OCI-LY3 (cell line): ENCODE measurements at regions not wholly inside any gene's neighbourhood (a gene's known extent, or its start where the extent isn't known, plus 50 kb on each side); places are given as distances from the start of the nearest gene placed in this dataset.

Experiments used
- H2AFZ ChIP-seq: fragments of 200-600, 300-600 bp; shearing (Covaris generic); 2 replicates; pipeline ENCODE4 v1.6.0; 2014; ENCODE audit warnings: antibody characterized with exemption, low read depth, low read length
- H3K27ac ChIP-seq: fragments of 200-600, 300-600 bp; sonication (generic); 2 replicates; pipeline ENCODE4 v1.5.1; 2014; ENCODE audit warnings: mild to moderate bottlenecking, low read length, moderate library complexity, mixed read lengths
- H3K27me3 ChIP-seq: fragments of 200-600, 300-600 bp; sonication (generic); 2 replicates; pipeline ENCODE4 v1.6.1; 2014; ENCODE audit warnings: low read depth, low read length, mixed read lengths
- H3K36me3 ChIP-seq: fragments of 200-600, 300-600 bp; sonication (generic); replicated peaks from 2 replicates; pipeline ENCODE3; 2014; ENCODE audit warnings: low read depth, low read length, mixed read lengths
- H3K4me1 ChIP-seq: fragments of 300-600, 200-600 bp; sonication (generic); 2 replicates; pipeline ENCODE4 v1.6.1; 2014; ENCODE audit warnings: low read length, mixed read lengths
- H3K4me2 ChIP-seq: fragments of 200-600, 300-600 bp; sonication (generic); 2 replicates; pipeline ENCODE4 v1.6.1; 2014; ENCODE audit warnings: low read length, mixed read lengths
- H3K4me3 ChIP-seq: fragments of 300-600, 200-600 bp; sonication (generic); 2 replicates; pipeline ENCODE4 v1.5.1; 2014; ENCODE audit warnings: antibody characterized with exemption, mild to moderate bottlenecking, low read length, moderate library complexity
- H3K79me2 ChIP-seq: fragments of 300-600, 200-600 bp; shearing (Covaris generic); 2 replicates; pipeline ENCODE4 v1.6.1; 2014; ENCODE audit warnings: mild to moderate bottlenecking, low read length, mixed read lengths
- H3K9ac ChIP-seq: fragments of 300-600, 200-600 bp; shearing (Covaris generic); 2 replicates; pipeline ENCODE4 v1.6.0; 2014; ENCODE audit warnings: mild to moderate bottlenecking, low read length, moderate library complexity
- H3K9me3 ChIP-seq: fragments of 200-600, 300-600 bp; shearing (Covaris generic); 2 replicates; pipeline ENCODE4 v1.6.1; 2014; ENCODE audit warnings: low read length, mixed read lengths; ENCODE audit not compliant: insufficient read depth
- H4K20me1 ChIP-seq: fragments of 200-600, 300-600 bp; sonication (generic); 2 replicates; pipeline ENCODE4 v1.6.1; 2016; ENCODE audit warnings: low read length, mixed read lengths; ENCODE audit not compliant: insufficient read depth
- EZH2phosphoT487 ChIP-seq: fragments of 200-600 bp; shearing (Covaris generic); IDR thresholded peaks from 2 replicates; pipeline ENCODE4 v1.6.1; 2018; ENCODE audit warnings: antibody characterized with exemption, mixed run types, low read depth
- TF ChIP-seq, protein P1 (sequence below): fragments of 200-600, 300-600 bp; sonication (generic); IDR thresholded peaks from 2 replicates; pipeline ENCODE4 v1.5.1; 2014; ENCODE audit warnings: antibody characterized with exemption, low read length, low read depth

DNA sequence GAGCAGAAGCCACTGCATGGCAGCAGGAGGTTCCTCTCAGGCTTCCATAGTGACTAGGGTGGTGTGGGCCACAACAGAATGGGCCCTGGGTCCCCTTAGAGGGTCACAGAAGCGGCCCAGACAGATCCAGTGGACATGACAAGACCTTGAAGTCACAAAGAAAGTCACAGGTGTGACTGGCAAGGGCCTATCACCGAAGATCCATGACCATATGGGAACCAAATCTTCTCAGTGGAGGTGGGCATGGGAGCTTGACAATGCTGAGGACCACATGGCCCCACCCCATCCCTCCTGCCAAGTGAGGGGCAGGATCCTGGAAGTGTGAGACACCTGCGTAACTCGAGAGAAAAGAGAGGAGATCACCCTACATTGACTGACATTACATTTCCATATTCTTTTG lies 332.4 kb downstream of the MSX2 start:
- no peak overlapping the region for H3K4me3 ChIP-seq
- H3K4me2 ChIP-seq: no peak overlapping the region
- TF ChIP-seq EZH2phosphoT487: no peak
- TF ChIP-seq, protein P1, sequence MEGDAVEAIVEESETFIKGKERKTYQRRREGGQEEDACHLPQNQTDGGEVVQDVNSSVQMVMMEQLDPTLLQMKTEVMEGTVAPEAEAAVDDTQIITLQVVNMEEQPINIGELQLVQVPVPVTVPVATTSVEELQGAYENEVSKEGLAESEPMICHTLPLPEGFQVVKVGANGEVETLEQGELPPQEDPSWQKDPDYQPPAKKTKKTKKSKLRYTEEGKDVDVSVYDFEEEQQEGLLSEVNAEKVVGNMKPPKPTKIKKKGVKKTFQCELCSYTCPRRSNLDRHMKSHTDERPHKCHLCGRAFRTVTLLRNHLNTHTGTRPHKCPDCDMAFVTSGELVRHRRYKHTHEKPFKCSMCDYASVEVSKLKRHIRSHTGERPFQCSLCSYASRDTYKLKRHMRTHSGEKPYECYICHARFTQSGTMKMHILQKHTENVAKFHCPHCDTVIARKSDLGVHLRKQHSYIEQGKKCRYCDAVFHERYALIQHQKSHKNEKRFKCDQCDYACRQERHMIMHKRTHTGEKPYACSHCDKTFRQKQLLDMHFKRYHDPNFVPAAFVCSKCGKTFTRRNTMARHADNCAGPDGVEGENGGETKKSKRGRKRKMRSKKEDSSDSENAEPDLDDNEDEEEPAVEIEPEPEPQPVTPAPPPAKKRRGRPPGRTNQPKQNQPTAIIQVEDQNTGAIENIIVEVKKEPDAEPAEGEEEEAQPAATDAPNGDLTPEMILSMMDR: no peak
- no peak overlapping the region for H2AFZ ChIP-seq
- H3K36me3 ChIP-seq: no peaks in the 10 kb centered on the region
- H3K9ac ChIP-seq: no peak overlapping the region
- H3K27me3 ChIP-seq: no peaks in the 10 kb centered on the region
- H3K4me1 ChIP-seq: no peaks in the 10 kb centered on the region
- H3K9me3 ChIP-seq: no peaks in the 10 kb centered on the region
- H4K20me1 ChIP-seq: no peaks in the 10 kb centered on the region
- H3K27ac ChIP-seq: no peak overlapping the region
- no peaks in the 10 kb centered on the region for H3K79me2 ChIP-seq

DNA sequence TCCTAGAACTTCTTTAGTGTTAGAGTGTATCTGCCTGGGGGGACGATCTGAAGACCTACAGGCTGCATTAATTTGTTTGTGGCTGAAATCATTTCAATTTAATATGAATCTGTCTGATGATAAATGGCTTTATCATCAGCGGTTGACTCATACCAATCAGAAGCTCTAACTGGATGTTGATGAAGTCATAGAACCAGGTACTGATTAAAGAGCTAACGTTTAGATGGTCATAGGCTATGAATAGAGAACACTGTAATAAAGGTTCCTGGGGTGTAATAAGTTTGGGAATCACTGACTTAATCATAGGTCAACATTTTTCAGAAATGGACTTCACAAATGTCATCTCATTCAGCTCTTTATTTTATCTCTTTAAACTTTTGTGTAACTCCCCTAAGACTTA lies 329.9 kb downstream of the MSX2 start:
- H3K79me2 ChIP-seq: no peaks in the 10 kb centered on the region
- no peak overlapping the region for H3K4me2 ChIP-seq
- no peak overlapping the region for H3K9ac ChIP-seq
- H3K36me3 ChIP-seq: no peaks in the 10 kb centered on the region
- TF ChIP-seq EZH2phosphoT487: no peak
- TF ChIP-seq, protein P1: no peak
- H3K9me3 ChIP-seq: no peaks in the 10 kb centered on the region
- H3K4me1 ChIP-seq: no peaks in the 10 kb centered on the region
- no peak overlapping the region for H2AFZ ChIP-seq
- H3K27ac ChIP-seq: no peak overlapping the region
- H4K20me1 ChIP-seq: no peaks in the 10 kb centered on the region
- H3K4me3 ChIP-seq: no peak overlapping the region
- H3K27me3 ChIP-seq: no peaks in the 10 kb centered on the region

DNA sequence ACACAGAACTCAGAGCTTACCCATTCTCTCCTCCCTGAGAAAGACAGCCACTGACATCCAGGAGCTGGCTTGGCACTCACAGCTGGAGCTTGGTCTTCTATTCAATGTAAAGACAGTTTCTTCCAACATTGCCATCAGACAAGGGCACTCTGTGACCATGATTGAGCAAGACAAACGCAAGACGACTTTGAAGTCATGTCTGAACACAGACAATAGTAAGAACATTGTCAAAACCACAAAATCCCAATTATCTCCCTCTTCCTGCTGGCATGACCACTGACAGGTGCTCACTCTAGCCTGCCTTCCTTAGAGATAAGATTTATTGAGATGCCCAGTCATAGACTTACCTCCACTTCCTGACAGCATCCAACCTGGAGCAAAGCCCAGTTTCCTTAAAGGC lies 328.0 kb downstream of the MSX2 start:
- Histone ChIP-seq H3K4me1 (no peaks in the 10 kb centered on the region), H3K9ac (no peak overlapping the region), H2AFZ (no peak overlapping the region), H3K9me3 (no peaks in the 10 kb centered on the region), H3K27me3 (no peaks in the 10 kb centered on the region), H3K36me3 (no peaks in the 10 kb centered on the region), H3K79me2 (no peaks in the 10 kb centered on the region), H3K4me2 (no peak overlapping the region), H3K27ac (no peak overlapping the region), H4K20me1 (no peaks in the 10 kb centered on the region), H3K4me3 (no peak overlapping the region)
- TF ChIP-seq EZH2phosphoT487: no peak
- TF ChIP-seq, protein P1: no peak

DNA sequence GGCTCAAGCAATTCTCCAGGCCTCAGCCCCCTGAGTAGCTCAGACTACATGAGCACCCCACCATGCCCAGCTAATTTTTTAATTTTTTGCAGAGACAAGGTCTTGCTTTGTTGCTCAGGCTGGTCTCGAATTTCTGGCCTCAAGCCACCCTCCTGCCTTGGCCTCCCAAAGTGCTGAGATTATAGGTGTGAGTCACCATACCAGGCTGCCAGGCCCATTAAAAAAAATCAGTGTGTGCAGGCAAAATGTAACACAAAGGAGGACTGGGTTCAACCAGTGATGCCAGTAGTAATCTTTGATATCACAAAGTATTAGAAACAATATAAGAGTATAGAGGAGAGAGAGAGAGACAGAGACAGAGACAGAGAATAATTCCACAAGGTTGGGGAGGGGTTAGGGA lies 322.7 kb downstream of the MSX2 start:
- no peaks in the 10 kb centered on the region for H3K36me3 ChIP-seq
- H3K27ac ChIP-seq: no peak overlapping the region
- no peak overlapping the region for H3K9ac ChIP-seq
- no peak for TF ChIP-seq EZH2phosphoT487
- TF ChIP-seq, protein P1: no peak
- H3K4me1 ChIP-seq: no peaks in the 10 kb centered on the region
- no peak overlapping the region for H3K4me2 ChIP-seq
- no peaks in the 10 kb centered on the region for H3K9me3 ChIP-seq
- no peak overlapping the region for H3K4me3 ChIP-seq
- H2AFZ ChIP-seq: no peak overlapping the region
- no peaks in the 10 kb centered on the region for H4K20me1 ChIP-seq
- no peaks in the 10 kb centered on the region for H3K27me3 ChIP-seq
- H3K79me2 ChIP-seq: no peaks in the 10 kb centered on the region
